GM23338 (cell line): ENCODE measurements at regions not wholly inside any gene's neighbourhood (a gene's known extent, or its start where the extent isn't known, plus 50 kb on each side); places are given as distances from the start of the nearest gene placed in this dataset.

Source experiments
- ATAC-seq: fragments of 200-7000 bp; cut with Tn5 transposase; 3 replicates; pipeline ENCODE4 v1.9.1; 2020
- DNase-seq: peaks from one replicate; pipeline ENCODE4 v3.0.0-alpha.2; 2015; ENCODE audit warnings: low spot score
- H2AFZ ChIP-seq: fragments of 200-600 bp; sonication (generic); 2 replicates; pipeline ENCODE4 v1.8.0; 2016; ENCODE audit warnings: antibody characterized with exemption, mild to moderate bottlenecking, moderate library complexity
- H3F3A ChIP-seq: fragments of 200-600 bp; sonication (generic); replicated peaks from 2 replicates; pipeline ENCODE4 v1.8.0; 2017; ENCODE audit warnings: antibody characterized with exemption, mixed run types, low read depth
- H3K27ac ChIP-seq: fragments of 200-600 bp; sonication (generic); 2 replicates; pipeline ENCODE4 v1.6.1; 2016; ENCODE audit warnings: low read depth
- H3K27me3 ChIP-seq: fragments of 200-600 bp; sonication (generic); 2 replicates; pipeline ENCODE4 v1.8.0; 2016; ENCODE audit warnings: mild to moderate bottlenecking, mixed run types, moderate library complexity; ENCODE audit not compliant: insufficient read depth
- H3K36me3 ChIP-seq: fragments of 200-600 bp; sonication (generic); 2 replicates; pipeline ENCODE4 v1.8.0; 2016; ENCODE audit warnings: mild to moderate bottlenecking; ENCODE audit not compliant: insufficient read depth
- H3K4me1 ChIP-seq: fragments of 200-600 bp; sonication (generic); 2 replicates; pipeline ENCODE4 v1.8.0; 2016; ENCODE audit warnings: mild to moderate bottlenecking, moderate library complexity; ENCODE audit not compliant: insufficient read depth
- H3K4me2 ChIP-seq: fragments of 200-600 bp; sonication (generic); 2 replicates; pipeline ENCODE4 v1.7.1; 2017; ENCODE audit warnings: mixed run types
- H3K4me3 ChIP-seq: fragments of 200-600 bp; sonication (generic); 2 replicates; pipeline ENCODE4 v1.6.1; 2016; ENCODE audit warnings: mixed run types
- H3K79me2 ChIP-seq: fragments of 200-600 bp; sonication (generic); replicated peaks from 2 replicates; pipeline ENCODE4 v1.8.0; 2017; ENCODE audit warnings: mild to moderate bottlenecking; ENCODE audit not compliant: insufficient read depth
- H3K9me2 ChIP-seq: fragments of 200-600 bp; sonication (generic); 2 replicates; pipeline ENCODE4 v1.8.0; 2017; ENCODE audit not compliant: insufficient read depth
- H4K20me1 ChIP-seq: fragments of 200-600 bp; sonication (generic); replicated peaks from 2 replicates; pipeline ENCODE4 v1.8.0; 2017; ENCODE audit warnings: mild to moderate bottlenecking; ENCODE audit not compliant: insufficient read depth
- H3K27ac Mint-ChIP-seq: 2 replicates; pipeline ENCODE4 v1.8.0; 2020; ENCODE audit warnings: inconsistent platforms, mild to moderate bottlenecking, moderate library complexity, mixed read lengths
- H3K27me3 Mint-ChIP-seq: 3 replicates; pipeline ENCODE4 v1.8.0; 2022; ENCODE audit warnings: low read depth, mild to moderate bottlenecking, moderate library complexity, mixed read lengths, inconsistent platforms; ENCODE audit not compliant: insufficient read depth, poor library complexity
- H3K36me3 Mint-ChIP-seq: 3 replicates; pipeline ENCODE4 v1.8.0; 2021; ENCODE audit warnings: low read depth, mild to moderate bottlenecking, inconsistent platforms, moderate library complexity, mixed read lengths
- H3K4me1 Mint-ChIP-seq: 3 replicates; pipeline ENCODE4 v1.8.0; 2020; ENCODE audit warnings: mild to moderate bottlenecking, inconsistent platforms, mixed read lengths
- H3K4me3 Mint-ChIP-seq: 3 replicates; pipeline ENCODE4 v1.8.0; 2021; ENCODE audit warnings: moderate library complexity, mild to moderate bottlenecking, inconsistent platforms, mixed read lengths
- H3K9me3 Mint-ChIP-seq: 3 replicates; pipeline ENCODE4 v1.8.0; 2020; ENCODE audit warnings: moderate library complexity, mild to moderate bottlenecking, inconsistent platforms, mixed read lengths
- CREB1 ChIP-seq: fragments of 250-450 bp; sonication (Bioruptor Pico); IDR thresholded peaks from 2 replicates; pipeline ENCODE4 v1.5.0; 2020; ENCODE audit warnings: low read depth, mild to moderate bottlenecking, moderate library complexity
- CTCF ChIP-seq, 2 experiments: fragments of 200-600 bp in 1 of 2; sonication (generic) in 1 of 2; conservative IDR thresholded peaks; 2 replicates each; pipeline versions ENCODE4 v1.5.1 to v1.6.1; 2016 to 2017; ENCODE audit warnings: antibody characterized with exemption in 2 of 2, low read depth in 2 of 2, mild to moderate bottlenecking in 2 of 2, moderate library complexity in 1 of 2
- ETS1 ChIP-seq: IDR thresholded peaks from 2 replicates; pipeline ENCODE4 v1.6.1; 2016; ENCODE audit warnings: antibody characterized with exemption
- EZH2 ChIP-seq: fragments of 200-600 bp; sonication (generic); IDR thresholded peaks from one replicate; pipeline ENCODE4 v1.8.0; 2017; ENCODE audit warnings: antibody characterized with exemption, mild to moderate bottlenecking, low read depth; ENCODE audit not compliant: unreplicated experiment
- EZH2phosphoT487 ChIP-seq: fragments of 200-600 bp; sonication (generic); IDR thresholded peaks from one replicate; pipeline ENCODE4 v1.8.1; 2018; ENCODE audit warnings: antibody characterized with exemption; ENCODE audit not compliant: unreplicated experiment
- JUNB ChIP-seq: IDR thresholded peaks from one replicate; pipeline ENCODE4 v1.6.1; 2016; ENCODE audit warnings: antibody characterized with exemption; ENCODE audit not compliant: unreplicated experiment
- NANOG ChIP-seq: IDR thresholded peaks from 2 replicates; pipeline ENCODE4 v1.6.1; 2016; ENCODE audit warnings: antibody characterized with exemption, borderline replicate concordance
- POLR2AphosphoS5 ChIP-seq: IDR thresholded peaks from 2 replicates; pipeline ENCODE4 v1.6.1; 2016; ENCODE audit warnings: antibody characterized with exemption, low read depth
- STAT1 ChIP-seq: IDR thresholded peaks from one replicate; pipeline ENCODE4 v1.6.1; 2016; ENCODE audit warnings: antibody characterized with exemption; ENCODE audit not compliant: unreplicated experiment
- ZNF114 ChIP-seq: fragments of 250-450 bp; sonication (Bioruptor Pico); IDR thresholded peaks from 2 replicates; pipeline ENCODE4 v1.5.0; 2020; ENCODE audit warnings: mild to moderate bottlenecking, moderate library complexity
- ZNF331 ChIP-seq: fragments of 250-450 bp; sonication (Bioruptor Pico); IDR thresholded peaks from 2 replicates; pipeline ENCODE4 v1.5.0; 2020; ENCODE audit warnings: low read depth, mild to moderate bottlenecking, moderate library complexity

GRCh38 chr3:126264381-126264780 is 84.0 kb upstream of the ALDH1L1 start:
- Mint-ChIP-seq H3K36me3 (peaks cover 9% of the 10 kb centered on the region; the same call in 2 of the 3 replicates), H3K4me3 (no peak overlapping the region), H3K27ac (no peak overlapping the region), H3K9me3 (peaks cover 2% of the 10 kb centered on the region; the same call in 1 of the 3 replicates), H3K27me3 (peaks cover 25% of the 10 kb centered on the region), H3K4me1 (peaks cover 40% of the 10 kb centered on the region)
- DNase-seq (no peak), ATAC-seq (no peak)
- Histone ChIP-seq H3K9me2 (peaks cover 9% of the 10 kb centered on the region; the same call in 1 of the 2 replicates), H3K27me3 (peaks cover 6% of the 10 kb centered on the region; the same call in 1 of the 2 replicates), H3K4me1 (peaks cover 30% of the 10 kb centered on the region), H3K36me3 (no peaks in the 10 kb centered on the region), H3F3A (no peaks in the 10 kb centered on the region; the same call in 1 of the 2 replicates), H3K79me2 (no peaks in the 10 kb centered on the region), H3K4me3 (no peak overlapping the region), H4K20me1 (no peaks in the 10 kb centered on the region), H2AFZ (no peak overlapping the region), H3K4me2 (no peak overlapping the region), H3K27ac (no peak overlapping the region)
- no peak for TF ChIP-seq NANOG
- no peak for TF ChIP-seq ZNF331 (CRISPR knock-in tag)

GRCh38 chr3:126263971-126264370 is 83.6 kb upstream of the ALDH1L1 start:
- H3K9me2 ChIP-seq = peaks cover 9% of the 10 kb centered on the region; the same call in 1 of the 2 replicates
- H3K4me1 ChIP-seq = peaks cover 30% of the 10 kb centered on the region
- H3K27ac ChIP-seq = no peak overlapping the region
- H3K4me3 Mint-ChIP-seq = no peak overlapping the region
- H3K79me2 ChIP-seq = no peaks in the 10 kb centered on the region
- H3K4me2 ChIP-seq = no peak overlapping the region
- H3K4me1 Mint-ChIP-seq = peaks cover 37% of the 10 kb centered on the region
- H3K36me3 Mint-ChIP-seq = peaks cover 9% of the 10 kb centered on the region; the same call in 2 of the 3 replicates
- no peak overlapping the region for H3K4me3 ChIP-seq
- peaks cover 6% of the 10 kb centered on the region; the same call in 1 of the 2 replicates for H3K27me3 ChIP-seq
- ATAC-seq (no peak), DNase-seq (no peak)
- no peaks in the 10 kb centered on the region; the same call in 1 of the 2 replicates for H3F3A ChIP-seq
- H3K27ac Mint-ChIP-seq = no peak overlapping the region
- H3K9me3 Mint-ChIP-seq = peaks cover 2% of the 10 kb centered on the region; the same call in 1 of the 3 replicates
- no peak for TF ChIP-seq POLR2AphosphoS5
- no peak for TF ChIP-seq JUNB
- TF ChIP-seq ZNF331 (CRISPR knock-in tag) = no peak
- TF ChIP-seq ZNF114 = no peak
- TF ChIP-seq STAT1 = no peak
- TF ChIP-seq CTCF (conservative IDR thresholded peaks at IDR 0.05; ENCODE audit: low read depth in 2 of 2) = no peak
- H3K27me3 Mint-ChIP-seq = peaks cover 25% of the 10 kb centered on the region
- H4K20me1 ChIP-seq = no peaks in the 10 kb centered on the region
- H2AFZ ChIP-seq = no peak overlapping the region
- no peaks in the 10 kb centered on the region for H3K36me3 ChIP-seq

- no peak overlapping the region for H2AFZ ChIP-seq
- H3F3A ChIP-seq = no peaks in the 10 kb centered on the region; the same call in 1 of the 2 replicates
- H3K27me3 Mint-ChIP-seq = peaks cover 25% of the 10 kb centered on the region
- no peak overlapping the region for H3K4me2 ChIP-seq
- peaks cover 9% of the 10 kb centered on the region; the same call in 2 of the 3 replicates for H3K36me3 Mint-ChIP-seq
- ATAC-seq = no peak
- H3K27ac Mint-ChIP-seq = no peak overlapping the region
- no peak for DNase-seq
- H3K27ac ChIP-seq = no peak overlapping the region
- H3K4me1 Mint-ChIP-seq = peaks cover 36% of the 10 kb centered on the region
- H3K4me1 ChIP-seq = peaks cover 30% of the 10 kb centered on the region
- peaks cover 6% of the 10 kb centered on the region; the same call in 1 of the 2 replicates for H3K27me3 ChIP-seq
- no peak overlapping the region for H3K4me3 ChIP-seq
- H3K9me3 Mint-ChIP-seq = peaks cover 2% of the 10 kb centered on the region; the same call in 1 of the 3 replicates
- H3K4me3 Mint-ChIP-seq = no peak overlapping the region
- H3K36me3 ChIP-seq = no peaks in the 10 kb centered on the region
- peaks cover 9% of the 10 kb centered on the region; the same call in 1 of the 2 replicates for H3K9me2 ChIP-seq
- H4K20me1 ChIP-seq = no peaks in the 10 kb centered on the region
- no peaks in the 10 kb centered on the region for H3K79me2 ChIP-seq
- TF ChIP-seq STAT1 (no peak), EZH2 (no peak), CTCF (conservative IDR thresholded peaks at IDR 0.05; ENCODE audit: low read depth in 2 of 2) (no peak), ZNF114 (no peak), POLR2AphosphoS5 (no peak), JUNB (no peak), EZH2phosphoT487 (no peak), ETS1 (no peak), CREB1 (CRISPR knock-in tag) (no peak), NANOG (no peak), ZNF331 (CRISPR knock-in tag) (no peak)
Measured at GRCh38 chr3:126263539-126263938, 83.2 kb upstream of the ALDH1L1 start.
